ENCODE measurements at regions not wholly inside any gene's neighbourhood (a gene's known extent, or its start where the extent isn't known, plus 50 kb on each side); places are given as distances from the start of the nearest gene placed in this dataset.

DNA sequence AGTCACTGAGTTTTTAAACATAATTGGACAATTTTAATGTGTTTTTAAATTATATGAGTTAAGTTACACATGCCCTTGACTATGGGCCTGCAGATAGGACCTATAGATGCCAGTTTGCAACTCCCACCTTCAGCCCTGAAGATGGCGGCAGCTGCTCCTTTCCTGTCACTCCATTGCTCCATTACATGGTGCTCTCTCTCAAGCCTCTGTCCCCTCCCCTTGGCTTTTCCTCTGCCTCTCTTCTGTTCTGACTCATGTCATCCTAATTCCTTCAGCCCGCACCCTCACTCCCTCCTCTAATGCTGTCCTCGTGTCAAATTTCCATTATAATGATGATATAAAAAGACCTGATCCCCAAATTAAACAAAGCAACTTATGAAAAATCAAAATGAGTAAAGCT, 133.7 kb upstream of the HNRNPA3 start:
- DNase-seq (ENCODE audit: low spot score) (no peak), FAIRE-seq (no peak)

DNA sequence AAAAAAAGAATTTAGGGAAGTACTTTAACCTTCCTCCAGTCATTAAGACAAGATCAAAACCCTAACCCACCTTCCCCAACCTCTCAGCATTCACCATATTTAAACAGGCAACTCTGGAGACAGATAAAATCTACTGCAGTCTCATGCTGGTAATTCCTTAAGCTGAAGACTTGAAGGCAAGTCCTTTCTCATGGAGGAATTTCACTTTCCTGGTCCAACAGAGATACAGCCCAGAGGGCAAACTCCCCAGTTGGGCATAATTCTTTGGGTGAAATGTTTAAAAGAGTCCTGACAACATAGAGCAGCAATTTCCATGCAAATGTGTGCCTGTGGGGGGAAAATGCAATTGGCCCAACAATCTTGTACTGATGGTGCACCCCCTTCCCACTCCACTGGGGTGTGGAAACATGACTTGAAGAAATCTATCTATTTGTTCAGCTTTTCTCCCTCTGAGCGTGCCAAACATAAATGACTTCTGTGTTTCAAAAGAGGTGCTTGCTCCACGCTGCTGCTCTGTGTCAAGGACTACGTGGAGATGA, 131.8 kb upstream of the HNRNPA3 start:
- DNase-seq (ENCODE audit: low spot score), result no peak
- no peak for FAIRE-seq

DNA sequence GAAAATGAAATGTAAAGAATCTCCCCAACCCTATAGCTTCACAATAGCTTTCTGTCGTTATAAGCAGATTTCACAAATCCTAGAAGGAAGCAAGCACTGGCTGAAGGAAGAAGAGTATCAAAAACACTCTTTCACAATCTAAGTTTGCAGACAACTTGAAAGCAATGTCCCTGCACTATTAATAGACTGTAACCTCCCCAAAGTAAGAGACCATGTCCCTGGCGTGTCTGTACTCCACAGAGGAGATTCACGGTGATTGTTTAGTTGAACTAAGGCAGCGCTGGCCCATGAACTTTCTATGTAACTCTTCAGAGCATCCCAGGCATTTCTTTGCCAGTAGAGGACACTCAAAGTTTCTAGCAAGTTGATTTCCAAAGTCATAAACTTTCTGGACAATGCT, 128.0 kb upstream of the HNRNPA3 start:
- DNase-seq (ENCODE audit: low spot score) (no peak), FAIRE-seq (no peak)

DNA sequence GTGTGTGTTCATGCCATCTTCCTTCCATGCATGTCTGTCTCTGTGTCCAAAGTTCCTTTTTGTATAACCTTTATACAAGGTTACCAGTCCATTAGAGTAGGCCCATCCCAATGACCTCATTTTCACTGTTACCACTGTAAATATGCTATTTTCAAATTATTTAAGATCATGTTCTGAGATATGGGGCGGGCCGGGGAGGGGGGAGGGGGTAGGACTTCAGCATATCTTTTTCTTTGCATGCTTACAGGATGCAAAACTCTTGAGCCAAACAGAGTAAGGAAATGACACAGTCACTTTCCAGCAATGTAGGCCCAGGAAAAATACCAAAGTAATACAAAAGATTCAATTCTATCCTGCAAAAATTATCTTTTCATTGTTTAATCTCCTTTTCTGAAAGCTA, 124.1 kb upstream of the HNRNPA3 start:
- DNase-seq (ENCODE audit: low spot score), result no peak
- no peak for FAIRE-seq

DNA sequence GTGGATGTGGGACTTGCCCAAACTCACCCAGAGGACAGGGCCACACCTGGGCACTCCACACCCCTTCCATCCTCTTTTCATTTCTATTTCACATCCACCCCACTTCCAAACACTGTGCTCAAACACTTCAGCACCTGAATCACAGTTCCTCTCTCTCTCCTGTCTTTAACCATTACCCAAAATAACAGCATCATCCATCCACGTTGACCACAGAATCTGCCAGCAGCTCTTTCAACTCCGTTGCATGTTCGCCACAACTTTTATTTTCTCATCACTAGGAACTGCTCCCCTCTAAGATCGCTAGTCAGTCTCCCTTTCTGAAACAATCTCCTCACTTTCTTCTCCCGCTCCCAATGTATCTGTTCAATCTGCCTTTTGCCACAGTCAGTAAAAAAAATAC, 121.6 kb upstream of the HNRNPA3 start:
- DNase-seq (ENCODE audit: low spot score), result no peak
- FAIRE-seq, result no peak

DNA sequence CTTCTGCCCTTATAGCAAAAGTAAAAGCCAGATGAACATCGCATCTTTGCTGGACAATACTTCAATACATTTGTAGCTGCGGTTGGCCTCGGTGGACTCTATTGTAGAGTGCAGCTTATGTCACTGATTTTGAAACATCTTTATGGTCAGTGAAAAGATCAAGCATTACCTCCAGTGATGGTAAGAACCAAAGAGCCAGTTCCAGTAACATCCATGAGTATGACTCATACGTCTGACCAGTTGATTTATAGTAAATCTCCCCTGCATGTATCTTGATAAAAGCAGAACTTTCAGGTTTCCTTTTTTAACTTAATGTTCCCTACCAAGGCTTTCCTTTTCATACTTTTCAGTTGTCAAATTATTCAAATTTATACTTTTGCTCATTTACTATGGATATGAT, 119.2 kb upstream of the HNRNPA3 start:
- no peak for DNase-seq (ENCODE audit: low spot score)

DNA sequence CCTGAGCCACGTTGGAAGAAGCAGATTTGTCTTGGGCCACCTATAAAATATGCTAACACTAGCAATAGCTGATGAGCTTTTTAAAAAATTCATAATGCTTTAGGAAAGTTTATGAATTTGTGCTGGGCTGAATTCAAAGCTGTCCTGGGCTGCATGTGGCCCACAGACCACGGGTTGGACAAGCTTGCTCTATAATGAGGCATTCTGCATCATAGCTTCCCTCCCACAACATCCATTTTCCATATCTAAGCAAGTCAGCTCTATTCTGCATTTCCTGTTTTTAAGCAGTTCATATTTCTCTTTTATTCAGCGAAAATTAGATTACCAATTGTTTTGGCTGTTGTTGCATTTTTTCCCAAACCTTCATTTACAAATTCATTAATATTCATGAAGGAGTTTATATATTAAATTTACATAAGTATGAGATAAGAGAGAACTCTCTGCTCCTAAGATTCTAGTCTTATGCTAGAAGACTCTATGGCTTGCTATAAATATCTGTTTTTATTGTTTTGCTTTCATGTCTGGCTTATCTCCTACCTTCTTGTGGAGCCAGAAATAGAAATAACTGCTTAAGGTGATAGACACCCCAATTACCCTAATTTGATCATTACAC, 114.5 kb upstream of the HNRNPA3 start:
- FAIRE-seq (no peak), DNase-seq (ENCODE audit: low spot score) (no peak)

More for the DNA sequence above, 119.2 kb upstream of the HNRNPA3 start:
- FAIRE-seq, result no peak

DNA sequence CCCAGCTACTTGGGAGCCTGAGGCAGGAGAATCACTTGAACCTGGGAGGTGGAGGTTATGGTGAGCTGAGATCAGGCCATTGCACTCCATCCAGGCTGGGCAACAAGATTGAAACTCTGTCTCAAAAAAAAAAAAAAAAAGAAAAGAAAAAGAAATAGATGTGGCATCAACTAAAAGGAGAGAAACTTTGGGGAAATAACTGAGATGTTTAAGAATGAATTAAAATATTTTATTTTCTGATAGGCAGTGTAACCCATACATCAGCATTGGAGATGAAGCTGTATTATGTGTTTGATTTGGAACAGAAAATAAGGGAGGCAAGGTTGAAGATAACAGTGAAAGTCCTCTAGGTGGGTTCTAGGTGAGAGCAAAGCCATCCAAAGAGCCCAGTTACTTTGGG, 110.7 kb upstream of the HNRNPA3 start:
- DNase-seq (ENCODE audit: low spot score) (no peak), FAIRE-seq (no peak)

DNA sequence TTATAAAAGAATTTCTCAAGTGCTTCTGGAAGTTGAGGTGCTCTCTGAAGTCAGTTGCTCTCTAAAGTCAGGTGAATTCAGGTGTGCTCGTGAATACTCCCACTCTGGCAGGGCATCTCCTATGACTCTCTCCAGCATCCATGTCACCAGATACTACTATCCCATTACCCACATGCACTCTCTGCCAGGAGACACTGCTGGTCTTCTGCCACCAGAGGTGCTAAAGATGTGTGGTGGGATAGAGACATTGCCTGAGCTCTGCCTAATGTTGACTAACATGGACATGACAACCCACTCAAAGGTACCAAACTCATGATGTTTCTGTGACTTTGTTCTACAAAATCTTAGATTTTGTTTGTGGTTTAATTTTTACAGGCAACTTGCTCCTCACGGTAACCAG, 106.4 kb upstream of the HNRNPA3 start:
- DNase-seq (ENCODE audit: low spot score), result peak; percentile 8
- peak; percentile 79 for FAIRE-seq

DNA sequence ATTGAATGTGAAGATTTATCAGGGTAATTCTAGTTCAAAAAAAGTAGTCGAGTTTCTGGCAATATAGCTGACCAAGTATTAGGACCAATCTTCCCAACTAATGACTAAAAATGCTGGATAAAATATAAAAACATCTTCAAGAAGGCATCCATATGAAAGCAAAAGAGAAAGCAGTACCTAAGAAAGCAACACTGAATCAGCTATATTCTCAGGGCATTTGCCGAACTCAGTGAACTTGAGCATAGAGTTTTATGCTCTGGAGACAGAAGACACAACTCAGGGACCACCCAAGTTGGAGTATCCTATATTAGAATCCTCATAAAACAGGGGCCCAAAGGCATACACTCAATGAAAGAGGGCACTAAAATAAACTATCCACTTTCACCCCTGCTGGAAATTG, 103.7 kb upstream of the HNRNPA3 start:
- no peak for DNase-seq (ENCODE audit: low spot score)
- FAIRE-seq, result no peak

DNA sequence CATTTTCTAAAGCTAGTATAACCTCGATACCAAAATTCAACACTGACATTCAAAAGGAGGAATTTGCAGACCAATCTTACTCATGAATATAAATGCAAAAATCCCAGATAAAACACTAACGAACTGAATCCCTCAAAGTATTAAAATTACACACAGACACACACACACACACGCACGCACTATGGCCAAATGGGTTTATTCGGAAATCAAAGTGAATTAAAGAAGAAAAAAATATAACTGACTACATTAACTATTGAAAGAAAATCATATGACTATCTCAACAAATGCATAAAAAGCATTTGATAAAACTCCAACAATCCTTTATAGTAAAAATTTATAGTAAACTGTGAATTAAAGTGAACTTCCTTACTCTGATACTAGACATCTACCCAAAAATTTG, 97.9 kb upstream of the HNRNPA3 start:
- no peak for DNase-seq (ENCODE audit: low spot score)
- no peak for FAIRE-seq

DNA sequence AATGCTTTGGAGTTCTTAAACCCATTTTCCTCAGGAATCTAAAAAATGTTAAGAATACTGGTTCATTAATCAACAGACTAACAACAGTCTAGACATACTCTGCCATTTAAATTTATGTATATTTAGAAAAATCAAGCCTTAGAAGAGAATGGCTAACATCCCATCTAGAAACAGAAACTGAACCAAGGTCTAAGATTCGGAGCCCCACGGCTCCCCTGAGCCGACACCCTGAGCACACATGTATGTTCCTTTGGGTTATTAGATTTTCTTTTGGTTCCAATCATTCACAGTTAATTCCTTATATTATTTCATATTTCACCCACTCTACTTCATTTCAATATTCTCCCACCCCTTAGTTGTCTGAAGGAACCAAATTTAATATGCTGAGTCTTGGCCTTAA, 94.8 kb upstream of the HNRNPA3 start:
- FAIRE-seq (no peak), DNase-seq (ENCODE audit: low spot score) (no peak)

DNA sequence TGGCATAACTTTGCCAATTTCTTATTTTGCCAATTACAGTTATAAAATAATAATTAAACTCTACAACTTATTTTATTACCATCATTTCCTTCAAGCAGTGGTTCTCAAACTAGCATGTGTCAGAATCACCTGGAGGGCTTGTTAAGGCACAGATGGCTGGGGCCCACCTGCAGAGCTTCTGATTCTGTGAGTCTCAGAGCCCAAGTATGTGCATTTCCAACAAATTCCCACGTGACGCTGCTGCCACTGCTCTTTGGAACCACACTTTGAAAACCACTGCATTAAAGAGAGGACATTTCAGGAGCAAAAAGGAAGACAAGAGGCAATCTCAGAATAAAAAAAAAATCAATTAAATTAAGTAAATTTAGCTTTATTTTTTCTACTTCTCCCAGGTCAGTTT, 94.0 kb upstream of the HNRNPA3 start:
- DNase-seq (ENCODE audit: low spot score) (no peak), FAIRE-seq (no peak)

DNA sequence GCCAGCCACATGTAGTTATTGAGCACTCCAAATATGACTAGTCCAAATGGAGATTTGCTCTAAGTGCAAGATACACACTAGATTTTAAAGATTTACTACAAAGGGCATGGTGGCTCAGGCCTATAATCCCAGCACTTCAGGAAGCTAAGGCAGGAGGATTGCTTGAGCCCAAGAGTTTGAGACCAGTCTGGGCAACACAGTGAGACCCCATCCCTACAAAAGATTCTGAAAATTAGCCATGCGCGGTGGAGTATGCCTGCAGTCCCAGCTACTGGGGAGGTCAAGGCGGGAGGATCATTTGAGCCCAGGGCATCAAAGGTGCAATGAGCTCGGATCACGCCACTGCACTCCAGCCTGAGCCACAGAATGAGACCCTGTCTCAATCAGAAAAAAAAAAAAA, 93.5 kb upstream of the HNRNPA3 start:
- DNase-seq (ENCODE audit: low spot score) (no peak), FAIRE-seq (no peak)

DNA sequence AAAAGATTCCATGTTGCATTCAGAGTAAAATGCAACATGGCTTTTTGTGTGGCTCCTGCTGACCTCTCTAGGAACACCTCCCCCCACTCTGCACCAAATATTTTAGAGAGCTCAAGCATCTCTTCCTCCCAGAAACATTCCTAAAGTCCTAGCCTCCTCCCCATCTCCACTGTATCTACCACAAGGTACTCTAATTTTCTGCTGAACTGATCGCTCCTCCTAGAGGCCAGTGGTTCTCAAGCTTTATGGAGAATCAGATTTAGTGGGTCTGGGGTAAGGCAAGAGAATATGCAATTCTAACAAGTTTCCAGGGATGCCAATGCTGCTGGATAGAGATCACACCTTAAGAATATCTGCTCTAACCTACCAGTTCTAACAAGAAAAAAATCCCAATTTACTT, 89.5 kb upstream of the HNRNPA3 start:
- no peak for FAIRE-seq

DNA sequence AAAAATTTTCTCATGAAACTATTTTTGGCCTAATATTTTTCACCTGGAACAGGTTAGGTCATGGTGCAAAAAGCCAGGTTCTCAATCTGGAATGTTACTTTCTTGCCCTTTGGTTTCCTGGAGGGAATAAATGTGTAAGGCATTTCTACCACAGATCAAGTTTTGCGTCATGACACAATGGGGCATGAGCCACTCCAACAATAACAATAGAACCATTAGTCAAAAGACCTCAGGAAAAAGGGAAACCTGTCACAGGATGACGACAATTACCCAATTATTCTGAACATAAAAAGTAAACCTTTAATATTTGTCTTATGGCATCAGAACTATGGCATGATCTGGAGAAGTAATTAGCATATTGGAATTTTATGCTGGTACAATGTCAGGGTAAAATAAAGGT, 88.2 kb upstream of the HNRNPA3 start:
- no peak for FAIRE-seq
- no peak for DNase-seq (ENCODE audit: low spot score)

More for the DNA sequence above, 89.5 kb upstream of the HNRNPA3 start:
- DNase-seq (ENCODE audit: low spot score), result no peak

DNA sequence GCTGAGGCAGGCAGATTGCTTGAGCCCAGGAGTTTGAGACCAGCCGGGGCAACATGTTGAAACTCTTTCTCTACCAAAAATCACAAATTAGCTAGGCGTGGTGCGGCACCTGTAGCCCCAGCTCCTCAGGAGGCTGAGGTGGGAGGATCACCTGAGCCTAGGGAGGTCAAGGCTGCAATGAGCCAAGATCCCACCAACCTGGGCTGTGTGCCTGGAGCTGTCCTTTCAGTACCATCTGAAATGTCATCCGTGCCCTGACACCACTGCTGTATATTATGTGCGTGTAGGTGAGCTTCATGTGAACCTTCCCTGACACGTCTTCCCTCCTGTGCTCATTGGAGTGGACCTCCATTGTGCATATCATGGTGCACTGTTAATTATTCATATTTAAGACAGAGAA, 84.8 kb upstream of the HNRNPA3 start:
- FAIRE-seq (no peak), DNase-seq (ENCODE audit: low spot score) (no peak)

DNA sequence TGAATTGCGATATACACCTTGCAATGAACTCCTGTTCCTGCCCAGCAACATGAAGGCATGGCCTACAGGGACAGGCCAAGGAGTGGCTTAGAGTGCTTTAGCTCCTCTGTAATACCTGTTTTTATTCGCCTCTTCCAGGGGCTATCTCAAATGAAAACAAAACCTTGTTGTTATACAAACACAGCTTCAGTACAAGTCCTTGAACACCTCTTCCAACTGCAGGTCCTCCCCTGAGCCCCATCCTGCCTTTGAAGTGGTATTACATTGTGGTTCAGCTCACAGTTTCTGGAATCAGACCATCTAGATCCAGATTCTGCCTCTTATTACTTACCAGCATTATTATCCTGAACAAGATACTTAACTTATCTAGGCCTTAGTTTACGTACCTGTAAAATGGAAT, 83.0 kb upstream of the HNRNPA3 start:
- DNase-seq (ENCODE audit: low spot score), result no peak
- no peak for FAIRE-seq

DNA sequence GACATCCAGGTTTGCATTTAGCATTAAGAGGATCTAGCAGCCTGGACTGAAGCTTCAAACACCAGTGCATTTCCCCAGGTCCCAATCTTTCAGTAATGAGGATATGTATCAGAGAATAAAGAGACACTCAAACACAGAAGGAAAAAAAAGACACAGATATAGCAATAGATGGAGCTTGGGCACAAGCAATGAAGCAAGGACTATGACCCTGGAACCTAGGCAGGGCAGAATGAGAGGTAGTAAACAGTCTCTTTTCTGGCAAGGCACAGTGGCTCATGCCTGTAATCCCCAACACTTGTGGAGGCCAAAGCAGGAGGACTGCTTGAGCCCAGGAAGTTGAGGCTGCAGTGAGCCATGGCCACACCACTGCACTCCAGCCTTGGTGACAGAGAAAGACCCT, 80.7 kb upstream of the HNRNPA3 start:
- DNase-seq (ENCODE audit: low spot score) (no peak), FAIRE-seq (no peak)

DNA sequence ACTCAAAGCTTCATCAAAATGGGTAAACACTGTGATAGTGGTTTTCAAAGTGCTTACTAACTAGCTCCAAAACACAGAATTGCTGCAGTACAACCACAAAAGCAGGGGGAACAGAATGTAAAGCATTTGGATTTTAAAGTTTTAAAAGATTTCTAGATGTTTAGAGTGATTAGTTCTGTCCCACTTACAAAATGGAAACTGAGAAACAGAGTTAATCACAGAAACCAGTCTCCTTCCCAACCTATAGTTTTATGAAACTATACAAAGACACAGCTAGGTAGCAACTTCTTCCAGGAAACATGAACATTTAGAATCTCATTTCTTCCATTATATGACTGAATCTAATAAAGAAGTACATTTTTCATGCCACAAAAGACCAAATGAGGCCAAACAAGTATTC, 73.8 kb upstream of the HNRNPA3 start:
- no peak for FAIRE-seq
- DNase-seq (ENCODE audit: low spot score), result no peak

DNA sequence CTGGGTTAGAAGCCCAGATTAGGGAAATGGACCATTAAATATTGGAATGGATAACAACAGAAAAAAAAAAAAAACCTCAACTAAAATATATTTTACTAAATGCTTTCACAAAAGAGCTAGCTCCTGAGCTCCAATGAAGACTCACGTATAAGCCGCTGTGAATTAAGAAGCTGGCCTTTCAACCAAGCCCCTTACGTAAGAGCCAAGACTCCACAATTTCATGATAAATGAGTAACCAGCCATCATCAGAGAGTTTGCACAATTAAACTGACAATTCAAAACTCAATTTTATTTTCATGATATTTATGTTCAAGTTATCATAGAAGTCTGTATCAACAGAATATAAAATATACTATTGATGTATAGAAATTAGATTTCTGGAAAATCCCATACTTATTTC, 70.7 kb upstream of the HNRNPA3 start:
- DNase-seq (ENCODE audit: low spot score) (no peak), FAIRE-seq (no peak)

DNA sequence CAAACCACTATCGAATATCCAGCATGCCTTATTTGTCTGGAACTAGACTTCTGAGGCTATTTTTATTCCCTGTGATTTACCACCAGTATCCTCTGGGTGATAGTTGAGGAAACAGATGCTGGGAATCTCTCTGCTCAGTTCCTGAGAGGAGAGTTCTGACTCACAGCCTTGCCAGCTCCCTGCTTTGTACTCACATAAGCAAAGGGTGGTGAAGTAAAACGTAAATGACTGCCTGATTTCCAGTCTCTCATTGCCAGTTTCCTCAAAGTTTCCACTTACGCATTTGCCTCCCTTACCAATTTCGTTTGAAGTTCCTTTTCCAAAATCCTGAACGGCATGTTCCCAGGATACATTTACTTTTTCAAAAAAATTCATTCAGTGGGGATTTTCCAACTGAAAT, 69.2 kb upstream of the HNRNPA3 start:
- DNase-seq (ENCODE audit: low spot score), result peak; percentile 63
- FAIRE-seq, result no peak

DNA sequence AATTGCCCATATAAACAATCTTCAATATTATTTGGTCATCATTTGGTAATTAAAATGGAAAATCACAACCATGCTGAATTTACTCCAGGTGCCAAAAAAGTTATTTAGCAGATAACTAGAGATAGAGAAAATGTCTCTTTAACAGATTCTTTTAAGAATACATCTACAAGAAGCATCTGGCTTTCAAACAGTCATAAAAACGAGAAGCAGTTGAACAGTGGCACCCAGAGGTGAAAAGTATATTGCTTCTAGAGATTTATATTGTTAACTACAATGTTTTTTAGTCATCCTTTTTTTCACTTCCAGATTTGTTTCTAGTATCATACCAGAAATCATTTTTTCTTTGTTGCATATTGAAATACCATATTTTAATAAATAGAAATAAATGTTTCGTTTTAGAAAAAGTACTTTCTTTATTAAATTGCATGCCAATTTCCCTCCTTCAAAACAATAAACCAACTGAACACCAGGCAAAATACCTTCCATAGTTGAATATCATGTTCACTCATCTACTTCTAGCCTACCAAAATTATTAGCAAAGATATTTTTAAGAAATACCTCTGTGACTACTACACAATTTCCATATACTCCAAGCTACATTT, 65.4 kb upstream of the HNRNPA3 start:
- no peak for FAIRE-seq
- DNase-seq (ENCODE audit: low spot score), result no peak

All from urothelium cell line (cell line).